ENCODE measurements at regions not wholly inside any gene's neighbourhood (a gene's known extent, or its start where the extent isn't known, plus 50 kb on each side); places are given as distances from the start of the nearest gene placed in this dataset.

DNA sequence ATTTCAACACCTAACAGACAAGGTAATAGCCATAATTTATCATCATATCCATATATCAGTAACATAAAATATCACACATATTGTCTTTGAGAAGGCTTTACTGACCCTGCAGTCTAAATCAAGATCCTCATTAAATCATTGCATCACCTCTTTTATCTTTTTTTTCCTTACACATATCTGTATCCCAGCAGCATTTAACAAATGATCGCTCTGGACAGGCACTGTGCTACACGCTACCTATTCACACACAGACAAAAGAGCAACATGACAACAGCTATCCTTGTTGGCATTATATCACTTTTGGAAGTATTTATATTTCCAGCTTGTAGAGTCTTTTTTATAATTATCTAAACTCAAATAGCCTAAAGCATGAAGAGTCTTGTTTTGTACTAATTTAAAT is 73.3 kb upstream of the NBEA start:
- TF ChIP-seq POLR2AphosphoS5 (IDR thresholded peaks at IDR 0.05; ENCODE audit: low read depth, low read length): no peak
- no peak for TF ChIP-seq TAF1 (IDR thresholded peaks at IDR 0.05; ENCODE audit: borderline replicate concordance, low read depth, low read length)
